Ishikawa (cell line): ENCODE measurements at regions not wholly inside any gene's neighbourhood (a gene's known extent, or its start where the extent isn't known, plus 50 kb on each side); places are given as distances from the start of the nearest gene placed in this dataset.

Experiments used
- CEBPB ChIP-seq: IDR thresholded peaks from 2 replicates; pipeline ENCODE4 v1.6.1; 2012
- EGR1 ChIP-seq: IDR thresholded peaks from 2 replicates; pipeline ENCODE4 v1.6.1; 2012
- EP300 ChIP-seq: IDR thresholded peaks from 2 replicates; pipeline ENCODE4 v1.6.1; 2012; ENCODE audit warnings: borderline replicate concordance
- NFIC ChIP-seq: IDR thresholded peaks from 2 replicates; pipeline ENCODE4 v1.6.1; 2012
- RAD21 ChIP-seq: IDR thresholded peaks from 2 replicates; pipeline ENCODE4 v1.6.1; 2012; ENCODE audit warnings: low read depth
- REST ChIP-seq: IDR thresholded peaks from 2 replicates; pipeline ENCODE4 v1.6.1; 2012; ENCODE audit warnings: low read depth, mild to moderate bottlenecking
- TAF1 ChIP-seq: IDR thresholded peaks from 2 replicates; pipeline ENCODE4 v1.6.1; 2012; ENCODE audit warnings: low read depth, mild to moderate bottlenecking
- TCF12 ChIP-seq: IDR thresholded peaks from 2 replicates; pipeline ENCODE4 v1.6.1; 2012; ENCODE audit warnings: low read depth
- TEAD4 ChIP-seq: IDR thresholded peaks from 2 replicates; pipeline ENCODE4 v1.6.1; 2012
- YY1 ChIP-seq: IDR thresholded peaks from 2 replicates; pipeline ENCODE4 v1.6.1; 2012; ENCODE audit warnings: low read depth
- ZBTB7A ChIP-seq: IDR thresholded peaks from 2 replicates; pipeline ENCODE4 v1.6.1; 2012; ENCODE audit warnings: low read depth

DNA sequence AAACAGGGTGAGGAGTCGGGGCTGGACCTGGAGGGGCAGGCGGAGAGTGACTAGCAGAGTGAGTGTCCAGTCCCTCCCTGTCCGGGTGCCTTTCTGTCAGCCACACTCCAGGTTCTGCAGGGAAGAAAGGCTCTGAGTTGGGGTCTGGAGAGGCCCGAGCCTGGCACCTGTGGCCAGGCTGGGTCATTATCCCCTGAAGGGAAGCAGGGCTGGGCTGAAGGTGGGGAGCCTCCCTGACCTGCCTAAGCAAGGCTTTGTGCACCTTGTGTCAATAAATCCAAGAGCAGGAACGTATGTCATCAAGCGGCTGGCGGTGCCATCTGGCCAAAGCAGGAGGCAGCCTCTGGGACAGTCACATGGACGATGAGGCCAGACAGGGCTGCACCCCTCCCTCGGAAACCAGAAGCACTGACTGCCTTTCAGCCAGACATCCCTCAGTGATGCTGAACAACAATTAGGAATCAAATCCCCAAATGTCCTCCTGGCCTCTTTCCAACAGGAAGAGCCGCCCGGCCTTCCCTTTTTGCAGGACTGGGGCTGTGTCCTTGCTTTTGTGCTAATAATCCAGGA, 73.9 kb upstream of the FGF3 start:
- TF ChIP-seq RAD21, result no peak
- TF ChIP-seq REST, result no peak
- TF ChIP-seq ZBTB7A, result no peak
- no peak for TF ChIP-seq NFIC
- no peak for TF ChIP-seq EGR1
- TF ChIP-seq TCF12, result no peak
- no peak for TF ChIP-seq TAF1
- no peak for TF ChIP-seq CEBPB
- TF ChIP-seq TEAD4, result no peak
- TF ChIP-seq YY1, result no peak
- no peak for TF ChIP-seq EP300
